ENCODE measurements at regions not wholly inside any gene's neighbourhood (a gene's known extent, or its start where the extent isn't known, plus 50 kb on each side); places are given as distances from the start of the nearest gene placed in this dataset.
"Not testable (repeated sequence)": the region's sequence is repeated elsewhere in the genome, so short reads cannot be mapped to it uniquely, and the experiment has no call there.

DNA sequence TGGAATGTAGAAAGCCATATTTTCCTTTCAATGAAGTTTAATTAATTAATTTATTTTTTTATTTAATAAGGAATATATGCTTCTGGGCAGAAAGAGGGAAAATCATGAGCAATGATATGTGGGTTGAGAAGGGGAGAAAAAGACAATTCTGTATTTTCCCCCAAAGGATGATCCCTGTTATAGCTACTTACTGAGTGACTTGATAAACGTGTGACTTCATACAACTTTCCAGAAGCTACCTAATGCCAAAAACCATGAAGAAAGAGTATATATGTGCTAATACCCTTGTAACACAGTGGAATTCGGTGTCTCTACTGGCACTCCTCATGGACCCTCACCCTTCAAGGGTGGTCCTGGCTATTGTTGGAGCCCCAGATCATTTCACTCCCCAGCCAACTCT, 335.0 kb upstream of the KLF4 start:
- no peak for DNase-seq
- Histone ChIP-seq H3K4me3 (no peak overlapping the region), H3K9me3 (peaks cover 0 to 7% (median 0%) of the 10 kb centered on the region in 4 donors), H3K27me3 (no peaks in the 10 kb centered on the region), H3K27ac (no peak overlapping the region), H3K36me3 (no peaks in the 10 kb centered on the region), H3K4me1 (peaks cover 0 to 13% (median 7%) of the 10 kb centered on the region in 4 donors)
- TF ChIP-seq EP300 (IDR thresholded peaks at IDR 0.05), result no peak
- no peak for TF ChIP-seq POLR2AphosphoS5 (IDR thresholded peaks at IDR 0.05)
- TF ChIP-seq, protein P1, sequence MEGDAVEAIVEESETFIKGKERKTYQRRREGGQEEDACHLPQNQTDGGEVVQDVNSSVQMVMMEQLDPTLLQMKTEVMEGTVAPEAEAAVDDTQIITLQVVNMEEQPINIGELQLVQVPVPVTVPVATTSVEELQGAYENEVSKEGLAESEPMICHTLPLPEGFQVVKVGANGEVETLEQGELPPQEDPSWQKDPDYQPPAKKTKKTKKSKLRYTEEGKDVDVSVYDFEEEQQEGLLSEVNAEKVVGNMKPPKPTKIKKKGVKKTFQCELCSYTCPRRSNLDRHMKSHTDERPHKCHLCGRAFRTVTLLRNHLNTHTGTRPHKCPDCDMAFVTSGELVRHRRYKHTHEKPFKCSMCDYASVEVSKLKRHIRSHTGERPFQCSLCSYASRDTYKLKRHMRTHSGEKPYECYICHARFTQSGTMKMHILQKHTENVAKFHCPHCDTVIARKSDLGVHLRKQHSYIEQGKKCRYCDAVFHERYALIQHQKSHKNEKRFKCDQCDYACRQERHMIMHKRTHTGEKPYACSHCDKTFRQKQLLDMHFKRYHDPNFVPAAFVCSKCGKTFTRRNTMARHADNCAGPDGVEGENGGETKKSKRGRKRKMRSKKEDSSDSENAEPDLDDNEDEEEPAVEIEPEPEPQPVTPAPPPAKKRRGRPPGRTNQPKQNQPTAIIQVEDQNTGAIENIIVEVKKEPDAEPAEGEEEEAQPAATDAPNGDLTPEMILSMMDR (IDR thresholded peaks at IDR 0.05), result no peak
- TF ChIP-seq POLR2A (IDR thresholded peaks at IDR 0.05), result no peak
- ATAC-seq (ENCODE audit: low FRiP score in 2 of 2), result no peak
- WGBS, 2 donors, result 85 to 93% methylated on average over 2 of the region's 2 CpGs

DNA sequence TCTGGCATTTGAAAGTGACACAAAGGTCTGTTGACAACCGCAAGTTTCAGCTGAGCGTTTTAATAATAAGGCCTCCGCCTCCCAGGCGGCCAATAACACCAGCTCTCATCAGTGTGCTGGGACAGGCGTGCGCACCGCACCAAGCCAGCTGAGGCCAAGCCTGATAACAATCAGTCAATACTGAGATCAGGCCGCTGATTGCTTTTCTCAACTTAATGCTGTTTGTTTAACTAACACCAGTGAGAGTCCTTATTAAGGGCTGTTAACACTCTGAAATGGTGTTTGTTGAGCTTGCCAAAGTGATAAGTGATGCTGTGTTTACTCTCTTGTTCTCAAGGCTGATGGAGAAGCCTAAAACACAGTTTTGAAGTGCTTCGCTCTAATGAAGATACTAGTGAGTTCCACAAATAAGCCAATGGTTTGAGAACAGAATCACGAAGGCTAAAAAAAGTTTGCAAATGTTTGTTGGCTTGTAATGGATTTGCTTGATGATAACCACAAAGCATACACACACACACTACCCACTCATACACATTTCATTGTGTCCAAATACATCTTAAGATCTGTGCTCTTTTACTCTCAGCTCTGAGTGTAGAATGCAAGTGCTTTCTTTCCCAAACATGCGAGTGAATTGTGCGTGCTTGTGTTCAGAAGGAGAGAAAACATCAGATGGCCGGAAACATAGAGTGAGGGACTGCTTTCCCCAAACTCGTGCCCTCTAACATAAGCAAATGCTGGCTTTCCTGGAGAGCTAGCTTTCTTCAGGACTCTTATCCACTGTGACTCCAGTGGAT, 330.4 kb upstream of the KLF4 start:
- ATAC-seq (ENCODE audit: low FRiP score in 2 of 2), result peak; percentile 61 to 90
- TF ChIP-seq EP300 (IDR thresholded peaks at IDR 0.05) (peak in 1 of 4 donors; percentile 77), POLR2A (IDR thresholded peaks at IDR 0.05) (no peak), POLR2AphosphoS5 (IDR thresholded peaks at IDR 0.05) (peak in 1 of 2 donors; percentile 28)
- TF ChIP-seq, protein P1 (IDR thresholded peaks at IDR 0.05), result no peak
- no peaks in the 10 kb centered on the region for H3K27me3 ChIP-seq
- H3K36me3 ChIP-seq, result no peaks in the 10 kb centered on the region
- no peak overlapping the region for H3K4me3 ChIP-seq
- DNase-seq, result peak; percentile 59 to 68
- no peaks in the 10 kb centered on the region for H3K9me3 ChIP-seq
- H3K4me1 ChIP-seq, result peaks cover 0 to 16% (median 11%) of the 10 kb centered on the region in 4 donors
- 62 to 71% methylated on average over 14 of the region's 14 CpGs for WGBS, 2 donors
- H3K27ac ChIP-seq, result no peak overlapping the region

GRCh38 chr9:107818503-107818829, 328.9 kb upstream of the KLF4 start:
- not testable (repeated sequence) for H3K27me3 ChIP-seq; H3K36me3 ChIP-seq; H3K4me3 ChIP-seq; DNase-seq; H3K27ac ChIP-seq; H3K9me3 ChIP-seq; ATAC-seq (ENCODE audit: low FRiP score in 2 of 2)
- 93% methylated on average over 6 of the region's 6 CpGs for WGBS, 2 donors
- H3K4me1 ChIP-seq, result peaks cover 0 to 16% (median 11%) of the 10 kb centered on the region in 4 donors

GRCh38 chr9:107817595-107818502, 328.3 kb upstream of the KLF4 start:
- not testable (repeated sequence) for H3K9me3 ChIP-seq; H3K27ac ChIP-seq; ATAC-seq (ENCODE audit: low FRiP score in 2 of 2); H3K27me3 ChIP-seq; H3K36me3 ChIP-seq; H3K4me3 ChIP-seq
- 90 to 96% methylated on average over 29 of the region's 55 CpGs for WGBS, 2 donors
- peaks cover 0 to 16% (median 11%) of the 10 kb centered on the region in 4 donors for H3K4me1 ChIP-seq
- peak in 1 of 2 donors; percentile 75 for DNase-seq

- no peaks in the 10 kb centered on the region for H3K36me3 ChIP-seq
- ATAC-seq (ENCODE audit: low FRiP score in 2 of 2), result no peak
- H3K4me3 ChIP-seq, result no peak overlapping the region
- H3K27me3 ChIP-seq, result no peaks in the 10 kb centered on the region
- WGBS, 2 donors, result 50 to 59% methylated on average over 2 of the region's 2 CpGs
- DNase-seq, result no peak
- no peaks in the 10 kb centered on the region for H3K9me3 ChIP-seq
- TF ChIP-seq, protein P1 (IDR thresholded peaks at IDR 0.05), result no peak
- TF ChIP-seq POLR2AphosphoS5 (IDR thresholded peaks at IDR 0.05), result no peak
- no peak for TF ChIP-seq POLR2A (IDR thresholded peaks at IDR 0.05)
- no peak for TF ChIP-seq EP300 (IDR thresholded peaks at IDR 0.05)
- peaks cover 0 to 16% (median 11%) of the 10 kb centered on the region in 4 donors for H3K4me1 ChIP-seq
- H3K27ac ChIP-seq, result no peak overlapping the region
Measured at GRCh38 chr9:107816561-107817021, 327.0 kb upstream of the KLF4 start.
